Activated CD4-positive, alpha-beta T cell treated with anti-CD3 and anti-CD28 coated beads for 48 hours (primary cell): ENCODE measurements at regions not wholly inside any gene's neighbourhood (a gene's known extent, or its start where the extent isn't known, plus 50 kb on each side); places are given as distances from the start of the nearest gene placed in this dataset.
"Not testable (repeated sequence)": the region's sequence is repeated elsewhere in the genome, so short reads cannot be mapped to it uniquely, and the experiment has no call there.

ENCODE experiments used
- DNase-seq: peaks from one replicate; pipeline ENCODE4 v3.0.0-alpha.2; 2020

DNA sequence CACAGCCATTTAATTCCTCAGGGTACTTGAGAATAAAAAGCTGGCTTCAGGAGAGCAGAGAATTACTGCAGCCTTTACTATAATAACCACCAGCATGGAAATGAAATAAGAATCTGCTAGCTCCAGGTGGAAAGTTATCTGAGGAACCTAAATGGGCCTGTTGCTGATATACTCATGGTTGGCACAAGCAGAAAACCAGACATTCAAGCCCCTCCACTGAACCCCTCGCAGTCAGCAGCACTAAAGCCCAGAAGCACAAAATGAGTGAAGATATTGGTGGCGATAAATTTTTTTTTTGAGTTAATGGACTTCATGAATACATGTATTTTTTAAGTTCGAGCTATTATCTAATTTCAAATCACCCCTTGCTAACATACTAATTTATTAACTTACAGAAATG is 303.9 kb upstream of the NRP1 start:
- no peak for DNase-seq

DNA sequence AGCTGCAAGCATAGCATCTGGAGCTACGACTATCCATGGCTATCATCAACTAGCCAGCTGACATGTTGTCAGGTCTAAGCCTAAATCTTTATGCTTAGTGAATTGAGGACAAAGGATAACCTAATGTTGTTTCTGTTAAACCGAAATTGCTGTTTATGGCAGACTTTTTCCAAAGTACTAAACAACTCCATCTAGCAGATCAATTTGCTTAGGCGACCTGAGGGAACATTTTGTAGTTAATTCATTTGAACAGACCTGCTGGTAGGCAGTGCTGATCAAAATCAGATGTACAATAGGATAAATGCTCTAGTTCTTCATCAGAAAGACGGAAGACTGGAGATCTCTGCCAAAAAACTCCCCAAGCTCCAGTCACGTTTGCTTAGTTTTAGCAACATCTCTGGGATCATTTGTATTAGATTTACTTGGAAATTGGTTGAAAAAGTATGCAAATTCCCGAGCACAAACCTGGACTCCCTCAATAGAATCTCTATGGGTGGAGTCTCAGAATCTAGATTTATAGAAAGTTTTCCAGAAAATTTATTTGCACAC is 301.6 kb upstream of the NRP1 start:
- DNase-seq = no peak

DNA sequence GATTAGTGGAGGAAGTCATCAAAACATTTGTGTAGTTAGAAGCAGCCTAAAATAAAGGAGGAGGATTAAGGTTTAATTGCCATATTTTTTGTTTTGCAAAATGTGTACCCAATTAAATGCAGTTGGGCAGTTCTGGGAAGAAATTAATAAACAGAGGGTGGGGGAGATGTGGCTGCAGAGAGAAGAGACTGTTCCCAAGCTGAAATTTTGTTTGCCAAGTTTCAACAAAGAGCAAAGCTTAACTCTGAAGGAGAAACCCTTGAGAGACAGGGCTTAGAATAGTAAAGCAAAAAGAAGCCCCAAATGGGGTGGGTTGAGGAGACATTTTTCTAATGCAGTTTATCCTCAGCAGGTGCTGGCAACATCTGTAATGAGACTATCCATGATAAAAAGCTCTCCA is 298.0 kb upstream of the NRP1 start:
- DNase-seq = no peak

DNA sequence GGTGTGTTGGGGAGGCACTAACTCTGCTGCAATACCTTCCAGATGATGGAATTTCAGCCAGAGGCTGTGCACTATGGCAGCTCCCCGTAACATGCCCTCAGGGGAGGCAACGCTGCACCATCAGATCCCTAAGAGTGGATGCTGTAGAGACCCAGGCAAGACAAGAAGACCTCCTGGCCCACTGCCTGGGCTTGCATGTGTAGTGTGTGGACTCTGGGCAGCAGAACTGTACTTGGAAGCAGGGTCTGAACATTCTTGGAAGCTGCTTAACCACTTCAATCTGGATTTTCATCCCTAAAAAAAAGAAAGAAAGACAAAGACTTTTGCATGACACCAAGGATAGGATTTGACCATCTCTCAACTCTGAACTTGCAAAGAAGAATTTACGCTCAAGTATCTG is 297.5 kb upstream of the NRP1 start:
- no peak for DNase-seq

DNA sequence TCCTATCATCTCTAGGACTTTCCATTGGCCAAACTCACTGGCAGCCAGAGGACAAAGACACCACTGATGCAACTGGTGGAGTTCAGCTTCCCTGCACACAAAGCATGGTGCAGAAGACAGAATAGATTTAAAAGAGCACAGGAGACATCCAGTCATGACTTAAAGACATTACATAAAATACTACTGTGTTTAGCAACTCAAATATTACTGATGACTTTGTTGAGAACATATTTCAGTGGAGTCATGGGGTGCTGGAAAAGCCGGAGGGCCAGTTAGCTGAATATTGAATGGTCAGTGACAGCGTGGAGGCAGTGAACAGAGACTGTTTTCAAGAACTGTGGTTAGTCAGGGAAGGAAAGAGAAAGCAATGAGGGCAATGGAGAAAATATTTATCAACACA is 296.3 kb upstream of the NRP1 start:
- no peak for DNase-seq

DNA sequence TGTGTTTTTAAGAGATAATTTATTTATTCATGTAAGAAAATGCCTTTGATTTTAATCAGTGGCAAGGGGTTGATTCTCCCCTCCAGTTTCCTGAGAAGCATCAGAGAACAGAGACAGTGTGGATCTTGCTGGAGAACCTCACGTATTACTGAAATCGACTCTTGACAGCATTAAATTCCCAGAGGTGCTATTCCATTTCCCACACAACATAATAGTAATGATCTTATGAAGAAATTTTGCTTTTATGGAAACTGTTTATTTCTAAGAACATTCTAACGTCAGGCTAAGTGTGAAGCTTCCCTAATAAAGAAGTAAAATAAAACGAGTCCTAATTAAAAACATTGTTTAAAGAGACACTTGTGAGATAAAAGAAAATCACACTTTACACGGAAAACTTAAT is 293.1 kb upstream of the NRP1 start:
- no peak for DNase-seq

DNA sequence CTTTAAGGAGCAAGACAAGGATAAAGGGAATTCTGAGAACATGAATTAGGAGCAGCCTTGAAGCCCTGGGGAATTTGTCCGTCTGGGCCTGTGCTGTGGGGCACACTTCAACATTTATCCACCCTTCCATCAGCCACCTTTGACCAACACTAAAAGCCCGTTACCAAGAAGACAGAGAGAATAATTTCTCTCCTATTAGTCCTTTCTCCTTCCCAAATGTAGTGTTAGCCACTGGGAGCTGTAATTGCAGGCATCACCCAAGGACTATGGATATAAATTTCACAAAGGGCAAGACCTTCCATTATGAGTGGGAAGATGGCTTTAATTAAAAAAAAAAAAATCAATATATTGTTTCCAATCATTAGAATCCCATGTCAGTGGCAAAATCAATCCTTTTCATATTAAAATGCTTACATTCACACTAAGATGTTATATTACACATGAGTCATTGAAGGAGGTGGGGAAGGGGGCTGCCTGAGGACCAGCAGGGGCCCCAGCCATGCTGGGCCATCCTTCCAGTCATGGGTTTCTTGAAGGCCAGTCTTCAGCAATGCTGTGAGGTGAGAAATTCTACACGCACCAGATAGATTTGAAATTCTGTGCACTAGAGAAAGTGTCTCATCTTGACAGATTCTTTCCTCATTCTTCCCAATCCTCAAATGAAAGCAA is 292.5 kb upstream of the NRP1 start:
- no peak for DNase-seq

DNA sequence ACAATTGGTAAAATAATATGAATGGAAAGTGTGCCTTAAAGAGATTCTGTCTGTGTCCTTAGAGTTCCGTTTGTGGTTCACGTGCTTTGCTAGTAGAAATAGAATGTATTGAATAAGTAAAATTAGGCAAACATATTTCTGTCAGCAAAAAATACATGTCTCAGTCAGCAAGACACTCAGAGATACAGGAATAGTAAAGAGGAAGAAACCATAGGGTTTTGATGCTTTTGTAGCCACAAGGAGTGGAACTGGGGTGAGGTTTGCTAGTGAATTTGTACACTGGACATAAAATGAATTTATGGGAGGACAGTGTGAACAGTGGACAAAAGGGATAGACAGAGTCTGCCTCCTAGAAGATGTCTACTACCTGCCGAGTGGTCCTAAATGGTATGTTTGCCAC is 289.2 kb upstream of the NRP1 start:
- no peak for DNase-seq

DNA sequence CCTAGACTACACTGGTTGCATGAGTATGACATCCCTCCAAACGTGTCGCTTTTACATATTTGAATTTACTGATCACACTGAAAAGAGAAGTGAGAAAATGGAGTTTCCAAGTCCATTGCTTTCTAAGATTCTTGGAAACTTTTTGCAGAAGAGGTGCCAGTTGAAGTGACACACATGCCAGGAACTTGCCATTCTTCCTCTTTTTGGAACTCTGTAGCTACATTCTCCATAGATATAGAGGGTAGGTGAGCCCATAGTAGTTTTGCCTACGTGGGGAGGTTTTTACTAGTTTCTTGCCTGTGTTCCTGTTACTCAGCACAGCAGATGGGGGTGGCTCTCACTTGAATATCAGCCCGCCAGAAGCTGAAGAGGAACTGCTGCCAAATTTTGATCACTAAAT is 286.6 kb upstream of the NRP1 start:
- DNase-seq = no peak

DNA sequence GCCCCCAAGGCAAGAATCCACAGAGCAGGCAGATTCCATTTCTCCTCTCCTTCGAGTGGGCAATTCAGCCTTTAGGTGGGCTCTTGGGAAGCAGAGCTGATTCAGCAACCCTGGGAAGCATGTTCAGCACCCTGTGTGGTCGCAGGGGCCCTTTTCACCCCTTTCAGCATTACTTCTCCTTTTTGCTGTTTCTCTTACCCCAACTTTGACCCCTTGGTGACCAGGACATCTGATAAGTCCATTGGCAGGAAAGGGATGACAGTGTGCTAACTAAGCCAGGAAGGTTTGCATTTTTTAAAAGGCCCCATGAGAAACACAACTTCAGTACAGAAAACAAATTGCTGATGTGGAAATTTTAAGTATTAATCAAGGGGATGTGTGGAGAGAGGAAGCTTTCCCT is 283.7 kb upstream of the NRP1 start:
- DNase-seq = no peak

DNA sequence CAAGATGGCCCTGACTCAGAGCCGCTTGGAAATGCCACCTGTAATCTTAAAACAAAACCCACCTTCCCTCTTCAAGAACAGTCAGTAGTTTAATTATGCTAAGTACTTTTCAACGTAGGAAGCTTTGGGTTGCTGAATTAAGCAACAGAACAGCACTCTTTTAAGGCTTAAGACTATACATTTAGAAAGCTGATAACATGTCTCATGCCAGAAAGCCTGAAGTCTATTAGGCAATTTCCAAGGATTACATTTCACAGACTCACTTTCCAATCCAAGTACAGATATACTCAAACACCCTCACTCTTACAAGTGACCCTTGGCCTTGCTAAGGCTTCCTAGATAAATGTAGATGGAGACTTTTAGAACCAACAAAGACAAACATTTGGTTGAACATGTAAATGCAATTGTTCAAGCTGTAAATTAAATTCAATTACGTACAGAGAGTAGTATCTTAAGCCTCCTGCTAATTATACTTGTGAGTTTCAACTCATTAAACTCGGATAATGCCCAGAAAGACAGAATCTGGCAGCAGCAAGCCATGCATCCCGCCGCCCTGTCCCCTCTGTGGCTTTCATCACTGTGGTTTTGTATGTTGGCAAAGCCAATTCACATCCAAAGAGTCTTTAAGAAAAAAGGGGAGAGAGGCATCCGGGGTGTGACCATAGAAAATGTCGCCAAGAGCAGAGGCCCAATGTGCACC is 283.1 kb upstream of the NRP1 start:
- no peak for DNase-seq

DNA sequence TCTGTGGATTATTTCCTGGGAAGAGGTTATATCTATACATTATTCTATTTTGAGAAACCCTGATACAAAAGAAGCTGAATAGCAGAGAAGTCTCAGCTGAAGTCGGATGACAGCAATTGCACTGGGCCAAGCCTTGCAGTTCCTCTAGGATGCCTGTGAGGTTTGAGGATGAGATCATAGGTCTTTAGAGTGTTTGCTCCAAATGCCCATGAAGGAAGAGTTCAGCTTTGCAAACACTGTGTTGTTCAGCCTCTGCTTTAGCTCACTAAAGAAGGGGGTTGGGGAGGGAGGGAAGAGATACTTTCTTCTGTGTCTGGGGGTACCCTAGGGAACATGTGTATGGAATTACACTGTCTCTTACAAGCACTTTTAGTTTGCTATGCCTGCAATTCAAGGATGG is 282.5 kb upstream of the NRP1 start:
- DNase-seq = no peak

DNA sequence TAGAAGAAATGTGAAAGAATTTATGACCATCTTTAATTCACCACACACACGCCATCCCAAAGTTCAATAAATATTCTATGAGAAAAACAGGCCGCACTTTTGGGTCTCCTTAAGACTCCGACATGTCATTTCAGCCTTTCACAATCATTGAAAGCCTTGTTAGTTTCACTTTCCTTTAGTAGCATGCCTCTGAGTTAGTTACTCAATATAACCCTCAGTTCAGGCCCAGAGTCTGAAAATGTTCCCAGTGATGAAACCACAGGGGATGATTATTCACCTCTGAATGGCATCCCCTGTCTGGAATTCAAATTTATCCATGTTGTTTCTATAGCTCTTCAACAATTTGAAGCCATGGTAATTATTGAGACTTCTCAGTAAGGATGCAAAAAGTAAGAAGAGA is 278.1 kb upstream of the NRP1 start:
- no peak for DNase-seq

DNA sequence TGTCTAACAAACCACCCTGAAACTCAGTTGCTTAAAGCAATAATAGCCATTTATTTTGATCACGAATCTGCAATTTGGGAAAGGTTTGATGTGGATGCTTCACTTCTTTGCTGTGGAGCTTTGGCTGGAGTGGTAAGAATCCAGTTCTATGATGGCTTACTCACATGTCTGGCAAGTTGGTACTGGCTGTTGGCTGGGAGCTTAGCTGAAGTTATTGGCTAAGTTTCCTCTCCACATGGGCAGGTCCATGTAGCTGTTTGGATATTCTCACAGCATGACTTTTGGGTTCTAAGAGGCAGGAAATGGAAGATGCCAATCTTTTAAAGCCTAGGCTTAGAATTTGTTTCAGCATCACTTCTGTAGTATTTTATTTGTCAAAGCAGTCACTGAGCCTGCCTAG is 277.6 kb upstream of the NRP1 start:
- no peak for DNase-seq

DNA sequence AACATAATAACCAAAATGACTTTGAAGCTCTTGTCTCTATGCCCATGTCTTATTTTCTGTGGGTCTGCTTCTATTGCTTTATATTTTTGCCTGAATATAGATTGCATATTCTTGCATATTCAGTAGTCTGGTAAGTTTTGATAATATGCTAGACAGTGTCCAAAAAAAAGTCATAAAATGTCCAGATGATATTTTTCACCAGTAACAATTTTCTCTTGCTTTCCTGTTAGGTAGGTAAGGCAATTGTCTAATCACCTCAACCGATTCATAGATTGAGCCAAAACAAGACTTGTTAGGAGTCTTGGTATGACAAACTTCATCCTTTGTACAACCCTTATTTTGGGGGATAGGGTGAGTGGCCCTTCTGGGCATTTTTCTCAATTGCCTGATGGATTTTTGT is 277.0 kb upstream of the NRP1 start:
- no peak for DNase-seq

DNA sequence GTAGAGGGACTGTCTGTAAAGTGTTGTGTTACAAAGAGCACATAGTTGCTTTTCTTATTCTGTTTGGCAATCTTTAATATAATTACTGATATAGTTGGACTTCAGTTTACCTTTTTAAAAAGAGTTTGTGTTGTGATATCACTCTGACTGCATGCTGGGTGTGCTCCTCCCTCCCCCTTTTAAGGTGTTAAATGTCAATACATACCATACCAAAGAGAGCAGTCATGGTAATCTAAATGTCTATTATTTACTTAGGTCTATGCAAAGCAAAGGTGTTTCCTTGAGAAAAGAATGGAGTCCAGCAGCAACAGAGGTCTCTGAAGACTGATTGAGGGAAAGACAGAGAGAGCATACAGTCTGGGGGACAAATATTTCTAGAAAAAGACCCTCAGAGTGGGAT is 275.1 kb upstream of the NRP1 start:
- no peak for DNase-seq

DNA sequence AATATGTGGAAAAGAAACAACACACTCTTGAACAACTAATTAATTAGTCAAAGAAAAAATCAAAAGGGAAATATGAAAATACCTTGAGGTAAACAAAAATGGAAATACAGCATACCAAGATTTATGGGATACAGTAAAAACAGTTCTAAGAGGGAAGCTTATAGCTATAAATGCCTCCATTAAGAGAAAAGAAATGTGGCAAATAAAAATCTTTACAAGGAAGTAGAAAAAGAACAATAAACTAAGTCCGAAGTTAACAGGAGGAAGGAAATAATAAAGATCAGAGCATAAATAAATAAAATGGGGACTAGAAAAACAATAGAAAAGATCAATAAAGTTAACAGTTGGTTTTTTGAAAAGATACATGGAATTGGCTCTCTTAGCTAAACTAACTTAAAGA is 267.8 kb upstream of the NRP1 start:
- DNase-seq = no peak

DNA sequence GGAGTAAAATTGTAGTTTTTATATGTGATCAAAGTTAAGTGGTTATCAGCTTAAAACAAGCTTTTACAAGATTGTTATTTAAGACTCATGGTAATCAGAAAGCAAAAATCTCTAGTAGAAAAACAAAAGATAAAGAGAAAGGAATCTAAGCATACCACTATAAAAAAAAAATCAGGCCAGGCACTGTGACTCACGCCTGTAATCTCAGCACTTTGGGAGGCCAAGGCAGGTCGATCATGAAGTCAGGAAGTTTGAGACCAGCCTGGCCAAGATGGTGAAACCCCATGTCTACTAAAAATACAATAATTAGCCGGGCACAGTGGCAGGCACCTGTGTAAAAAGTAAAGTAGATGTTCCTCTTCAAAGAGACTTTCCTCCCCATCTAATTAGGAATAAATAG is 265.9 kb upstream of the NRP1 start:
- no peak for DNase-seq

DNA sequence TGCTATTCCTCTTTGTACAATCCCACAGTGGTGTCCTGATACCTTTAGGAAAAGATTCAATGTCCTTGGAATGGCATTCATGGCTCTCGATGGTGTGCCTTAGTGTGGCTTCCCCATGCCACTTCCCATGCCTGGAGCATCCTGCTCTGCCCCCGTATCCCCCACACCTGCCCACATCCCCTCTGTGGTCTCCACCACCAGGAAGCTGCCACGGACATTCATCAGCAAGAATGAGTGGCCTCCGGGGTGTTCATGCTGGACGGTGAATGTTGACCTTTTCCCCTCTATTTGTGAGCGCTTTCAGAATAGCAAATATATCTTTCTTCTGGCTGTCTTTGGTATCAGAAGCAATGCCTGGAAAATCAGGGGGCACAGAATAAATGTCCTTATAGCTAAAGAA is 262.0 kb upstream of the NRP1 start:
- no peak for DNase-seq

DNA sequence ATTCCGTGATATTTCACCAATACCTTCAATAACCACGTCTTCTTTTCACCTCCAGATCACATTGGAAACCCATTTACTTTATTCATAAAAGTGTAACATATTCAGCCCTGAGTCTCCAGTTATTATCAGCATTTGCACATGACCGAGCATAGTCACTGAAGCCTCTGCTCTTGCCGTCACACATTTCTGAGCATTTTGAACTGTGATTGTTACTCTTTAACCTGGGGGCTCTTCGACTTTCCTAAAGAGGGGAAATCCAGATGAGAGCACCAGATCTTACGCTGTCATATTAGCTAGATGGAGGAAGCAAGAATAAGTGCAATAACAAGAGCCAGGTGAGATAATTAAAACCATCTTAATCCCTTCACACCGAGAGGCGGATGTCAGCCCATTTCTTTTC is 260.0 kb upstream of the NRP1 start:
- no peak for DNase-seq

DNA sequence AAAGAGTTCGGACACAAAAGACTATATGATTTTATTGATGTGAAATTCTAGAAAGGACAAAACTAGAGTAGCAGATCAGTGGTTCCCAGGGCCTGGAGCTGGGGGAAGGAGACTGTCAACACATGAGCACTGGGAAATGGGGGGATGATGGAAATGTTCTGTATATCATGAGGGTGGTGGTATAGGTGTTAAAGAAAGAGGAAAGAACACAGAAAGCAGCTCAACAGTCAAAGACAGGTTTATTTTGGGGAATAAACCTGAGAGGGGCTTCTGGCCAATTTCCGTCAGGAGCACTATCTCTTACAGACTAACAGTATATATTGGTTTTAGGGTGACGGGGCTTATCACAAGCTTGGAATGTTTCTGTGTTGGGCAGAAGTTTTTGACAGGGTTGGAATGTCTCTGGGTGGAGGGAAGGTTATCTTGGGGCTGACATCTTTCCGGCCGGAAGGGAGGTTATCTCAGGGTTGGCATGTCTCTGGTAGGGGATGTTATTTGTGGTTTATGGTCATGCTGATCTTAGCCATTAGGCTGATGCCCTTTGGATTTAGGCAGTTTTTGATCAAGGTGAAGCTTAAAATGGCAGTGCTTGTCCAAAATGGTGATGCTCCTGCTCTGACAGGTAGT is 254.6 kb upstream of the NRP1 start:
- DNase-seq = no peak

DNA sequence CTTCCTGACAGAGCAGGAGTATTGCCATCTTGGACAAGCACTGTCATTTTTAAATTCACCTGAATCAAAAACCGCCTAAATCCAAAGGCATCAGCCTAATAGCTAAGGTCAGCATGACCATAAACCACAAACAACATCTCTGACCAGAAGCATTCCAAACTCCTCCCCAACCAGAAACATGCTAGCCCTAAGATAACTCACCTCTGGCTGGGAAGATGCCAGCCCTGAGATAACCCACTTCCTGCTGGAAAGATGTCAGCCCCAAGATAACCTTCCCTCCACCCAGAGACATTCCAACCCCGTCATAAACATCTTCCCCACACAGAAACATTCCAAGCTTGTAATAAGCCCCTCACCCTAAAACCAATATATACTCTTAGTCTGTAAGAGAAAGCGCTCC is 250.1 kb upstream of the NRP1 start:
- not testable (repeated sequence) for DNase-seq

DNA sequence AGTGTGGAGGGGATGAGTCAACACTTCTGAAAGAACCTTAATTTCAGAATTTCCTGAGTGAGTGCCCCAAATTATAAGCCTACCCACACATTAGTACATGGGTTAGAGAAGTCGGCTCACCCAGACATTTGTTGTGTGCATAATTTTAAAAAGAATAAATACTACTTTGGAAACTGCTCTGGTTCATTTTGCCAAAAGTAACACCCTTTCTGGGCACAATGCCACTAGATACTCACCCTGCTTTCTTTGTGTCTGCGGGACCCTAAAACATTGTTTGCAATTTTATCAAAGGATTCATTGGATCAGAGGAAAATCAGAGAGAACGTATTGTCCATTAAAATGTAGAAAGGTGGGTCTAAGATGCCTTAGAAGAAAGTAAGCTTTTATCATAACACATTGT is 245.5 kb upstream of the NRP1 start:
- DNase-seq = no peak

DNA sequence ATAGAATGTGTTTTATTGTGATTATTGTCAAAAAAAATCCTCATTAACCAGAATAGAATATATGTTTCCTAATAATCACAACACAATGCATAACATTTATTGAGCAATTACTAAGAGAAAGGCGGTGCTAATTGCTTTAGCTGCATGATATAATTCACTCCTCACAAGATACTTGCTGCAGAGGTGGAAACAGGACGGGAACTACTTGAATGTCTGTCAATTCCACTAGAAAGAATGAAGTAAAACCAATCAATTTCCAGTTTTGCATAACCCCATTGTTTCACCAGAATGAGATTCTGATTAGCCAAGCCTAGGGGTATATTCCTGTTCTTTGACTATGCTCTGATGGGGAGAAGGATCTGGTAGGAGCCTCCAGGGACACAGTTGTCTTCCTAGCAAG is 239.1 kb upstream of the NRP1 start:
- DNase-seq = no peak

DNA sequence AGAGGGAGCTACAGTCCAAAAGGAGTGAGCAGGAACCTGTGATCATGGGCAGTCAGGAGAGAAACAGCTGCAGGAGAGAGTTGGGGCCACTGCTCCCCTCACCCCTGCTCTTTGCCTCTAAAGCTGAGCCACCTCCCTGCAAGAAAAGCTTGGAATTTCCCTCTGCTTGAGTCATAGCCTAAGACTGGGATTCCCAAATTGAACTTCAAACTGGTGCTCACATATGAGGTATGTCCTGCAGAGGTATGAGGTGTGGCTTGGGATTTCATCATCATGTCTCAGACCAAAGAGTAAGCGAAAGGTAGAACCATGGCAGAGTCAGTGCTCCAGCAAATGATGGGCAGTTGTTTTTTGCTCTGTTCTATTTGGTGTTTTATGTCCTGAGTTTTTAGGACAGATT is 237.1 kb upstream of the NRP1 start:
- DNase-seq = no peak
